Neural progenitor cell (in vitro differentiated cells): ENCODE measurements at regions not wholly inside any gene's neighbourhood (a gene's known extent, or its start where the extent isn't known, plus 50 kb on each side); places are given as distances from the start of the nearest gene placed in this dataset.

Experiments
- CTCF ChIP-seq: fragments of 200-600 bp; sonication (generic); IDR thresholded peaks from 2 replicates; pipeline ENCODE4 v1.5.1; 2017; ENCODE audit warnings: antibody characterized with exemption, mild to moderate bottlenecking
- EZH2 ChIP-seq: fragments of 200-600 bp; sonication (generic); IDR thresholded peaks from 2 replicates; pipeline ENCODE4 v1.6.1; 2017; ENCODE audit warnings: antibody characterized with exemption, mild to moderate bottlenecking, moderate library complexity
- EZH2phosphoT487 ChIP-seq: fragments of 200-600 bp; sonication (generic); IDR thresholded peaks from 2 replicates; pipeline ENCODE4 v1.6.1; 2017; ENCODE audit warnings: antibody characterized with exemption

GRCh38 chr2:45205480-45205879 is 196.2 kb upstream of the SIX2 start:
- TF ChIP-seq CTCF: no peak
- TF ChIP-seq EZH2: no peak
- TF ChIP-seq EZH2phosphoT487: no peak
